ENCODE measurements at regions not wholly inside any gene's neighbourhood (a gene's known extent, or its start where the extent isn't known, plus 50 kb on each side); places are given as distances from the start of the nearest gene placed in this dataset.

DNA sequence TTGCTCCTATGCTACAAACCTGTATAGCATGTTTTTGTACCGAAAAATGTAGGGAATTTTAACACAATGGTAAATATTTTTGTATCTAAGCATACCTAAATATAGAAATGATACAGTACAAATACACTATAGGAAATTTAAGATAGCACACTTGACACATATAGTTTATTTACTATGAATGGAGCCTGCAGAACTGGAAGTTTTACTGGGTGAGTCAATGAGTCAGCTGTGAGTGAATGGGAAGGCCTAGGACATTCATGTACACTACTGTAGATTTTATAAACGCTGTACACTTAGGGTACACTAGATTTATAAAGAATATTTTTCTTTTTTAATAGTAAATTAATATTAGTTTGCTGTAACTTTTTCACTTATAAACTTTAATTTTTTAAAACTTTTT, 707.7 kb upstream of the EPHA6 start:
- Histone ChIP-seq H2AFZ (ENCODE audit: low read depth, low read length) (no peak overlapping the region), H3K4ac (ENCODE audit: low read depth in 1 of 2, low read length in 2 of 2) (no peak overlapping the region), H2BK12ac (ENCODE audit: low read length in 2 of 2) (no peak overlapping the region), H3K4me1 (ENCODE audit: control insufficient read depth, insufficient read depth, low read depth, low read length) (no peaks in the 10 kb centered on the region), H3K36me3 (ENCODE audit: control insufficient read depth in 1 of 2, insufficient read depth in 2 of 2, low read depth in 1 of 2, low read length in 2 of 2) (no peaks in the 10 kb centered on the region), H3K9ac (ENCODE audit: low read length) (no peak overlapping the region), H3K27me3 (ENCODE audit: control insufficient read depth in 1 of 2, insufficient read depth in 1 of 2, low read length in 2 of 2) (no peaks in the 10 kb centered on the region), H2BK5ac (ENCODE audit: low read depth, low read length, poor library complexity, severe bottlenecking) (no peak overlapping the region), H3K79me1 (replicated peaks; ENCODE audit: low read length, poor library complexity, severe bottlenecking) (no peaks in the 10 kb centered on the region), H2AK5ac (ENCODE audit: low read length, severe bottlenecking) (no peak overlapping the region), H4K91ac (ENCODE audit: low read length) (no peak overlapping the region), H4K8ac (ENCODE audit: low read length) (no peak overlapping the region), H3K18ac (ENCODE audit: low read depth in 1 of 2, low read length in 2 of 2) (no peak overlapping the region), H3K4me3 (ENCODE audit: insufficient read depth in 1 of 2, low read depth in 1 of 2, low read length in 2 of 2) (no peak overlapping the region), H3K27ac (ENCODE audit: low read length, poor library complexity, severe bottlenecking) (no peak overlapping the region), H3K23ac (ENCODE audit: low read length in 2 of 2) (no peak overlapping the region), H3K9me3 (ENCODE audit: control insufficient read depth, low read length) (peaks cover 2% of the 10 kb centered on the region), H2BK120ac (ENCODE audit: low read depth, low read length) (no peak overlapping the region), H2BK15ac (ENCODE audit: low read depth, poor library complexity, severe bottlenecking) (no peak overlapping the region), H3K14ac (ENCODE audit: low read length in 2 of 2) (no peak overlapping the region), H3K4me2 (ENCODE audit: low read length, poor library complexity, severe bottlenecking) (no peak overlapping the region)
- WGBS: 100% methylated on average over 1 of the region's 2 CpGs
- no peak for DNase-seq
